HEK293 (cell line): ENCODE measurements at regions not wholly inside any gene's neighbourhood (a gene's known extent, or its start where the extent isn't known, plus 50 kb on each side); places are given as distances from the start of the nearest gene placed in this dataset.

Source experiments
- CTCF ChIA-PET: fragments of 350-600 bp; formaldehyde crosslinking; extraction: SDS; loops from one replicate; lab custom pipeline; 2021; ENCODE audit warnings: antibody characterized with exemption; lab: Yijun Ruan, JAX
- POLR2A ChIA-PET: fragments of 300-600 bp; formaldehyde crosslinking; extraction: SDS; loops from one replicate; lab custom pipeline; 2020; ENCODE audit warnings: antibody characterized with exemption, inconsistent platforms; lab: Yijun Ruan, JAX
- H3K27ac ChIP-seq: fragments of 200-500 bp; sonication (Bioruptor generic); 2 replicates; pipeline ENCODE4 v1.5.1; 2014; ENCODE audit warnings: low read depth, low read length, control low read depth, inconsistent platforms; ENCODE audit errors: extremely low read depth
- H3K36me3 ChIP-seq, 2 experiments: fragments of 200-500 bp in 1 of 2; sonication (Bioruptor generic) in 1 of 2; 1 replicate in 1 of 2; 2 replicates in 1 of 2; pipeline ENCODE4 v1.5.1; 2014 to 2017; ENCODE audit warnings: inconsistent platforms in 2 of 2, low read length in 2 of 2; ENCODE audit not compliant: control insufficient read depth in 2 of 2, insufficient read depth in 1 of 2
- H3K4me1 ChIP-seq: fragments of 200-500 bp; sonication (Bioruptor generic); 2 replicates; pipeline ENCODE4 v1.5.1; 2014; ENCODE audit warnings: mild to moderate bottlenecking, low read length, inconsistent platforms; ENCODE audit not compliant: control insufficient read depth, insufficient read depth
- H3K4me3 ChIP-seq: 2 replicates; pipeline ENCODE4 v1.5.1; 2011; ENCODE audit warnings: low read depth, mild to moderate bottlenecking, control low read depth, low read length, moderate library complexity
- H3K9me3 ChIP-seq: fragments of 200-500 bp; sonication (Bioruptor generic); 2 replicates; pipeline ENCODE4 v1.5.1; 2014; ENCODE audit warnings: low read depth, low read length, inconsistent platforms; ENCODE audit not compliant: control insufficient read depth, insufficient read depth
- HOXA7 ChIP-seq: sonication (generic); formaldehyde crosslinking; IDR thresholded peaks from 2 replicates; pipeline ENCODE4 v1.8.1; 2022; ENCODE audit warnings: missing genetic modification reagents, borderline replicate concordance
- ZNF121 ChIP-seq: fragments of 450-650 bp; formaldehyde crosslinking; IDR thresholded peaks from 2 replicates; pipeline ENCODE4 v1.5.1; 2016; ENCODE audit warnings: missing biosample characterization, missing genetic modification characterization
- ZNF239 ChIP-seq: fragments of 450-650 bp; formaldehyde crosslinking; IDR thresholded peaks from 2 replicates; pipeline ENCODE4 v1.5.1; 2016; ENCODE audit warnings: missing biosample characterization, missing genetic modification characterization
- ZNF302 ChIP-seq: fragments of 450-650 bp; formaldehyde crosslinking; IDR thresholded peaks from 2 replicates; pipeline ENCODE4 v1.5.1; 2016; ENCODE audit warnings: missing biosample characterization, missing genetic modification characterization, low read depth
- ZNF37A ChIP-seq: fragments of 450-650 bp; IDR thresholded peaks from 2 replicates; pipeline ENCODE4 v1.5.1; 2018; ENCODE audit warnings: missing biosample characterization, missing genetic modification characterization
- ZNF48 ChIP-seq: fragments of 450-650 bp; formaldehyde crosslinking; IDR thresholded peaks from 2 replicates; pipeline ENCODE4 v1.5.1; 2016; ENCODE audit warnings: missing biosample characterization, missing genetic modification characterization
- ZNF501 ChIP-seq: fragments of 450-650 bp; formaldehyde crosslinking; IDR thresholded peaks from 2 replicates; pipeline ENCODE4 v1.5.1; 2016; ENCODE audit warnings: missing biosample characterization, missing genetic modification characterization
- ZNF510 ChIP-seq: fragments of 450-650 bp; formaldehyde crosslinking; IDR thresholded peaks from 2 replicates; pipeline ENCODE4 v1.5.1; 2018; ENCODE audit warnings: mild to moderate bottlenecking, missing genetic modification characterization, missing biosample characterization; ENCODE audit not compliant: insufficient replicate concordance
- ZNF548 ChIP-seq: fragments of 450-650 bp; formaldehyde crosslinking; IDR thresholded peaks from 2 replicates; pipeline ENCODE4 v1.5.1; 2016; ENCODE audit warnings: missing biosample characterization, missing genetic modification characterization
- ZNF658 ChIP-seq: fragments of 450-650 bp; formaldehyde crosslinking; IDR thresholded peaks from 2 replicates; pipeline ENCODE4; 2016; ENCODE audit warnings: missing biosample characterization, missing genetic modification characterization
- ZNF670 ChIP-seq: fragments of 450-650 bp; formaldehyde crosslinking; IDR thresholded peaks from 2 replicates; pipeline ENCODE4 v1.5.1; 2016; ENCODE audit warnings: missing biosample characterization, missing genetic modification characterization, low read depth
- ZSCAN16 ChIP-seq: fragments of 450-650 bp; formaldehyde crosslinking; IDR thresholded peaks from 2 replicates; pipeline ENCODE4 v1.5.1; 2016; ENCODE audit warnings: missing biosample characterization, missing genetic modification characterization
- TF ChIP-seq, protein P1 (sequence below): fragments of 450-650 bp; formaldehyde crosslinking; IDR thresholded peaks from 2 replicates; pipeline ENCODE4 v1.5.1; 2016; ENCODE audit warnings: missing biosample characterization, missing genetic modification characterization
- TF ChIP-seq, protein P2 (sequence below): fragments of 450-650 bp; formaldehyde crosslinking; conservative IDR thresholded peaks from 2 replicates; pipeline ENCODE4 v1.5.1; 2016; ENCODE audit warnings: low read depth, missing biosample characterization, missing genetic modification characterization
- TF ChIP-seq, protein P3 (sequence below): fragments of 450-650 bp; formaldehyde crosslinking; IDR thresholded peaks from 2 replicates; pipeline ENCODE4 v1.5.1; 2016; ENCODE audit warnings: missing biosample characterization, missing genetic modification characterization, low read depth

DNA sequence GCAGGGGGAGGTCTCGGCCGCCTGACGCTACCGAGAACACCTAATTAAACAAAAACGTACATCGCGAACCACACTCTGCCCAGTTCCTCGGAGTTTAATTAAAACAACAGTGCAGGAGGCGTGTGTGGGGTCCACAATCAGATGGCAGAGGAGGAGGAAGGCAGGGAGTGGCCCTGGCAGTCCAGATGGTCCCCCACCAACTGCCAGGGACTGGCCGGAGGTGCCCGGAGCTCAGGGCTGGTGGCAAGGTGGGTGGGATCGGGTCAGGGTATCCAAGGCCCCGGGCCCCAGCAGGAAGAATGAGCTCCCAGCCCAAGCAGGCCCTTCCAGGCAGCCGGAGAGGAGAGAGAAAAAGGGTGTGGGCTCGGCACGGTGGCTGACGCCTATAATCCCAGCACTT, 71.3 kb downstream of the PTPRS start (continued):
- TF ChIP-seq, protein P1, sequence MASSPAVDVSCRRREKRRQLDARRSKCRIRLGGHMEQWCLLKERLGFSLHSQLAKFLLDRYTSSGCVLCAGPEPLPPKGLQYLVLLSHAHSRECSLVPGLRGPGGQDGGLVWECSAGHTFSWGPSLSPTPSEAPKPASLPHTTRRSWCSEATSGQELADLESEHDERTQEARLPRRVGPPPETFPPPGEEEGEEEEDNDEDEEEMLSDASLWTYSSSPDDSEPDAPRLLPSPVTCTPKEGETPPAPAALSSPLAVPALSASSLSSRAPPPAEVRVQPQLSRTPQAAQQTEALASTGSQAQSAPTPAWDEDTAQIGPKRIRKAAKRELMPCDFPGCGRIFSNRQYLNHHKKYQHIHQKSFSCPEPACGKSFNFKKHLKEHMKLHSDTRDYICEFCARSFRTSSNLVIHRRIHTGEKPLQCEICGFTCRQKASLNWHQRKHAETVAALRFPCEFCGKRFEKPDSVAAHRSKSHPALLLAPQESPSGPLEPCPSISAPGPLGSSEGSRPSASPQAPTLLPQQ (tag by site-specific recombination) = no peak
- TF ChIP-seq ZNF501 (tag by site-specific recombination) = no peak
- no peak for TF ChIP-seq ZSCAN16 (tag by site-specific recombination)
- no peak for TF ChIP-seq ZNF302 (tag by site-specific recombination)
- no peak for TF ChIP-seq ZNF670 (tag by site-specific recombination)
- TF ChIP-seq ZNF548 = no peak
- TF ChIP-seq ZNF48 (tag by site-specific recombination) = no peak
- no peak for TF ChIP-seq ZNF510 (tag by site-specific recombination)
- TF ChIP-seq, protein P2, sequence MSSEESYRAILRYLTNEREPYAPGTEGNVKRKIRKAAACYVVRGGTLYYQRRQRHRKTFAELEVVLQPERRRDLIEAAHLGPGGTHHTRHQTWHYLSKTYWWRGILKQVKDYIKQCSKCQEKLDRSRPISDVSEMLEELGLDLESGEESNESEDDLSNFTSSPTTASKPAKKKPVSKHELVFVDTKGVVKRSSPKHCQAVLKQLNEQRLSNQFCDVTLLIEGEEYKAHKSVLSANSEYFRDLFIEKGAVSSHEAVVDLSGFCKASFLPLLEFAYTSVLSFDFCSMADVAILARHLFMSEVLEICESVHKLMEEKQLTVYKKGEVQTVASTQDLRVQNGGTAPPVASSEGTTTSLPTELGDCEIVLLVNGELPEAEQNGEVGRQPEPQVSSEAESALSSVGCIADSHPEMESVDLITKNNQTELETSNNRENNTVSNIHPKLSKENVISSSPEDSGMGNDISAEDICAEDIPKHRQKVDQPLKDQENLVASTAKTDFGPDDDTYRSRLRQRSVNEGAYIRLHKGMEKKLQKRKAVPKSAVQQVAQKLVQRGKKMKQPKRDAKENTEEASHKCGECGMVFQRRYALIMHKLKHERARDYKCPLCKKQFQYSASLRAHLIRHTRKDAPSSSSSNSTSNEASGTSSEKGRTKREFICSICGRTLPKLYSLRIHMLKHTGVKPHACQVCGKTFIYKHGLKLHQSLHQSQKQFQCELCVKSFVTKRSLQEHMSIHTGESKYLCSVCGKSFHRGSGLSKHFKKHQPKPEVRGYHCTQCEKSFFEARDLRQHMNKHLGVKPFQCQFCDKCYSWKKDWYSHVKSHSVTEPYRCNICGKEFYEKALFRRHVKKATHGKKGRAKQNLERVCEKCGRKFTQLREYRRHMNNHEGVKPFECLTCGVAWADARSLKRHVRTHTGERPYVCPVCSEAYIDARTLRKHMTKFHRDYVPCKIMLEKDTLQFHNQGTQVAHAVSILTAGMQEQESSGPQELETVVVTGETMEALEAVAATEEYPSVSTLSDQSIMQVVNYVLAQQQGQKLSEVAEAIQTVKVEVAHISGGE (tag by site-specific recombination) = no peak
- TF ChIP-seq ZNF37A (tag by site-specific recombination) = no peak

GRCh38 chr19:5268801-5269200, 71.8 kb downstream of the PTPRS start:
- H3K36me3 ChIP-seq = peaks cover 0 to 30% of the 10 kb centered on the region in 2 experiments; a peak in 2 of 3 replicates
- no peak overlapping the region for H3K4me3 ChIP-seq
- H3K27ac ChIP-seq = no peak overlapping the region
- ChIA-PET POLR2A (no interaction called here), CTCF (no interaction called here)
- H3K9me3 ChIP-seq = no peaks in the 10 kb centered on the region
- TF ChIP-seq, protein P3, sequence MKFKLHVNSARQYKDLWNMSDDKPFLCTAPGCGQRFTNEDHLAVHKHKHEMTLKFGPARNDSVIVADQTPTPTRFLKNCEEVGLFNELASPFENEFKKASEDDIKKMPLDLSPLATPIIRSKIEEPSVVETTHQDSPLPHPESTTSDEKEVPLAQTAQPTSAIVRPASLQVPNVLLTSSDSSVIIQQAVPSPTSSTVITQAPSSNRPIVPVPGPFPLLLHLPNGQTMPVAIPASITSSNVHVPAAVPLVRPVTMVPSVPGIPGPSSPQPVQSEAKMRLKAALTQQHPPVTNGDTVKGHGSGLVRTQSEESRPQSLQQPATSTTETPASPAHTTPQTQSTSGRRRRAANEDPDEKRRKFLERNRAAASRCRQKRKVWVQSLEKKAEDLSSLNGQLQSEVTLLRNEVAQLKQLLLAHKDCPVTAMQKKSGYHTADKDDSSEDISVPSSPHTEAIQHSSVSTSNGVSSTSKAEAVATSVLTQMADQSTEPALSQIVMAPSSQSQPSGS (tag by site-specific recombination) = peak; percentile 92
- TF ChIP-seq ZNF658 (tag by site-specific recombination) = no peak
- no peaks in the 10 kb centered on the region for H3K4me1 ChIP-seq

DNA sequence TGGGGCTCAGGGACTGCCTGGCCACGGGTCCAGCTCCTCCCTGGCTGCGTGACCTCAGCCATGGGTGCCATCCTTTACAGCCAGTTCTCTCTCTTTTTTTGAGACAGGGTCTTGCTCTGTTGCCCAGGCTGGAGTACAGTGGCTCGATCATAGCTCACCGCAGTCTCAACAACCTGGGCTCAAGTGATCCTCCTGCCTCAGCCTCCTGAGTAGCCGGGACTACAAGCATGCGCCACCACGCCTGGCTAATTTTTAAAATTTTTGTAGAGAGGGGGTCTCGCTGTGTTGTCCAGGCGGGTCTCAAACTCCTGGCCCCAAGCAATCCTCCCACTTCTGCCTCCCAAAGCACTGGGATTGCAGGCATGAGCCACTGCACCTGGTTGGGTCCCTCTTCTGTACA, 75.4 kb downstream of the PTPRS start:
- no peak overlapping the region for H3K4me3 ChIP-seq
- ChIA-PET CTCF (interaction anchor here (0.6 to 0.7 kb wide), 3 partner anchors 165 to 1444 kb away, joined by 3 to 6 read pairs (median 3); no protein-coding TSS in a partner anchor), POLR2A (no interaction called here)
- H3K9me3 ChIP-seq = no peaks in the 10 kb centered on the region
- H3K4me1 ChIP-seq = no peaks in the 10 kb centered on the region
- TF ChIP-seq HOXA7 (CRISPR knock-in tag) = no peak
- TF ChIP-seq ZNF121 (tag by site-specific recombination) = peak; percentile 78
- no peak for TF ChIP-seq ZNF239 (tag by site-specific recombination)
- no peak overlapping the region for H3K27ac ChIP-seq
- peaks cover 0 to 17% of the 10 kb centered on the region in 2 experiments; a peak in 2 of 3 replicates for H3K36me3 ChIP-seq
